OCI-M2 (cell line): ENCODE measurements at regions not wholly inside any gene's neighbourhood (a gene's known extent, or its start where the extent isn't known, plus 50 kb on each side); places are given as distances from the start of the nearest gene placed in this dataset.

Experiments
- DNase-seq: peaks from one replicate; lab custom pipeline; 2025; ENCODE audit not compliant: unreplicated experiment; lab: John Stamatoyannopoulos, UW

GRCh38 chrX:16222151-16222550 is 54.9 kb downstream of the MAGEB17 start:
- no peak for DNase-seq

GRCh38 chrX:16223385-16223784 is 56.1 kb downstream of the MAGEB17 start:
- no peak for DNase-seq

GRCh38 chrX:16239211-16239610 is 71.9 kb downstream of the MAGEB17 start:
- no peak for DNase-seq

- DNase-seq, result no peak
Observed at GRCh38 chrX:16240231-16240905, 73.1 kb downstream of the MAGEB17 start.

GRCh38 chrX:16240968-16241367 is 73.7 kb downstream of the MAGEB17 start:
- no peak for DNase-seq

- DNase-seq, result no peak
Observed at GRCh38 chrX:16250296-16250695, 83.0 kb downstream of the MAGEB17 start.

GRCh38 chrX:16251782-16252181 is 84.5 kb downstream of the MAGEB17 start:
- DNase-seq, result no peak

- no peak for DNase-seq
Observed at GRCh38 chrX:16258882-16259281, 91.6 kb downstream of the MAGEB17 start.

- no peak for DNase-seq
Observed at GRCh38 chrX:16267431-16267830, 100.2 kb downstream of the MAGEB17 start.

GRCh38 chrX:16268206-16268605 is 100.9 kb downstream of the MAGEB17 start:
- no peak for DNase-seq

- no peak for DNase-seq
Observed at GRCh38 chrX:16278927-16279326, 111.6 kb downstream of the MAGEB17 start.

GRCh38 chrX:16282209-16282608 is 114.9 kb downstream of the MAGEB17 start:
- DNase-seq, result no peak

GRCh38 chrX:16284842-16285241 is 117.6 kb downstream of the MAGEB17 start:
- no peak for DNase-seq

- no peak for DNase-seq
Observed at GRCh38 chrX:16290997-16291396, 123.7 kb downstream of the MAGEB17 start.

GRCh38 chrX:16300831-16301230 is 133.6 kb downstream of the MAGEB17 start:
- DNase-seq, result no peak

GRCh38 chrX:16304751-16305150 is 137.5 kb downstream of the MAGEB17 start:
- no peak for DNase-seq

GRCh38 chrX:16305187-16305586 is 137.9 kb downstream of the MAGEB17 start:
- DNase-seq, result no peak

- no peak for DNase-seq
Observed at GRCh38 chrX:16307950-16308349, 140.7 kb downstream of the MAGEB17 start.

- no peak for DNase-seq
Observed at GRCh38 chrX:16308773-16309172, 141.5 kb downstream of the MAGEB17 start.

- DNase-seq, result no peak
Observed at GRCh38 chrX:16310326-16310725, 143.0 kb downstream of the MAGEB17 start.

GRCh38 chrX:16311671-16312070 is 144.4 kb downstream of the MAGEB17 start:
- no peak for DNase-seq

GRCh38 chrX:16312761-16313623 is 145.7 kb downstream of the MAGEB17 start:
- no peak for DNase-seq
